OCI-LY1 (cell line): ENCODE measurements at regions not wholly inside any gene's neighbourhood (a gene's known extent, or its start where the extent isn't known, plus 50 kb on each side); places are given as distances from the start of the nearest gene placed in this dataset.

Source experiments
- EZH2 ChIP-seq: fragments of 200-600 bp; sonication (generic), shearing (Covaris generic); IDR thresholded peaks from 2 replicates; pipeline ENCODE4 v1.8.0; 2017; ENCODE audit warnings: borderline replicate concordance, mixed run types, mild to moderate bottlenecking, antibody characterized with exemption, low read length, moderate library complexity, mixed read lengths
- TF ChIP-seq, protein P1 (sequence below): fragments of 200-600 bp; sonication (generic), shearing (Covaris generic); IDR thresholded peaks from 2 replicates; pipeline ENCODE4 v1.5.1; 2017; ENCODE audit warnings: mild to moderate bottlenecking, antibody characterized with exemption, low read length, moderate library complexity, mixed read lengths

- TF ChIP-seq, protein P1, sequence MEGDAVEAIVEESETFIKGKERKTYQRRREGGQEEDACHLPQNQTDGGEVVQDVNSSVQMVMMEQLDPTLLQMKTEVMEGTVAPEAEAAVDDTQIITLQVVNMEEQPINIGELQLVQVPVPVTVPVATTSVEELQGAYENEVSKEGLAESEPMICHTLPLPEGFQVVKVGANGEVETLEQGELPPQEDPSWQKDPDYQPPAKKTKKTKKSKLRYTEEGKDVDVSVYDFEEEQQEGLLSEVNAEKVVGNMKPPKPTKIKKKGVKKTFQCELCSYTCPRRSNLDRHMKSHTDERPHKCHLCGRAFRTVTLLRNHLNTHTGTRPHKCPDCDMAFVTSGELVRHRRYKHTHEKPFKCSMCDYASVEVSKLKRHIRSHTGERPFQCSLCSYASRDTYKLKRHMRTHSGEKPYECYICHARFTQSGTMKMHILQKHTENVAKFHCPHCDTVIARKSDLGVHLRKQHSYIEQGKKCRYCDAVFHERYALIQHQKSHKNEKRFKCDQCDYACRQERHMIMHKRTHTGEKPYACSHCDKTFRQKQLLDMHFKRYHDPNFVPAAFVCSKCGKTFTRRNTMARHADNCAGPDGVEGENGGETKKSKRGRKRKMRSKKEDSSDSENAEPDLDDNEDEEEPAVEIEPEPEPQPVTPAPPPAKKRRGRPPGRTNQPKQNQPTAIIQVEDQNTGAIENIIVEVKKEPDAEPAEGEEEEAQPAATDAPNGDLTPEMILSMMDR, result no peak
- TF ChIP-seq EZH2, result no peak
These were observed 480.5 kb downstream of the TMEM135 start for GRCh38 chr11:87518266-87518665.
